Ammon's horn (tissue), 1 donor: ENCODE measurements at regions not wholly inside any gene's neighbourhood (a gene's known extent, or its start where the extent isn't known, plus 50 kb on each side); places are given as distances from the start of the nearest gene placed in this dataset.

Source experiments
- DNase-seq: peaks from one replicate; pipeline ENCODE4 v3.0.0-alpha.2; 2016; ENCODE audit warnings: low spot score

DNA sequence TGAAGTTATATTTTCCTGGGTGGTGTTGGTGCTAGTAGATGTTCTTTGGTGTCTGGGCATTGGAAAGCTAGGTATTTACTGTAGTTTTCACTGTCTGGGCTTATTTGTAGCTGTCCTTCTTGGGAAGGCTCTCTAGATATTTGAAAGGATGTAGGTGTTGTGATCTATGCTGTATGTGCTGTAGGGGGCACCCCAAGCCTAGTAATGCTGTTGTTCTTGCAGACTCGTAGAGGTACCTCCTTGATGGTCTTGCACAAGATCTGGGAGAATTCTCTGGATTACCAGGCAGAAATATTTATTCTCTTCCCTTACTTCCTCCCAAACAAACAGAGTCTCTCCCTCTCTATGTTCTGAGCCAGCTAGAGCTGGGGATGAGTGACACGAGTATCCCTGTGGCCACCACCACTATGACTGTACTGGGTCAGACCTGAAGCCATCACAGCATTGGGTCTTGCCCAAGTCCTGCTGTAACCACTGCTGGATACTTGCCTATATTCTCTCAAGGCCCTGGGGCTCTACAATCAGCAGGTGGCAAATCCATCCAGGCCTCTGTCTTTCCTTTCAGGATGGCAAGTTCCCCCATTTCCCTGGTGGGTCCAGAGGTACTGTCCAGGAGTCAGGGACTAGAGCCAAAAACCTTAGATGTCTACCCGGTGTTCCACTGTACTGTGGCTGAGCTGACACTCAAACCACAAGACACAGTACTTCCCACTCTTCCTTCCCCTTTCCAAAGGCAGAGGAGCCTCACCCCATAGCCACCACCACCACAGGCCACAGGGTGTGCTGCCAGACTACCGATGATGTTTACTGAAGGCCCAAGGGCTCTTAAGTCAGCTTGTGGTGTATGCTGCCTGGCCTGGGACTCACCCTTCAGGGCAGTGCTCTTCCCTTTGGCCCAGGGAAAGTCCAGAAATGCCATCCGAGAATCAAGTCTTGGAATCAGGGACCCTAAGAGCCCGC is 195.2 kb upstream of the DPPA4 start:
- DNase-seq = peak; percentile 56

DNA sequence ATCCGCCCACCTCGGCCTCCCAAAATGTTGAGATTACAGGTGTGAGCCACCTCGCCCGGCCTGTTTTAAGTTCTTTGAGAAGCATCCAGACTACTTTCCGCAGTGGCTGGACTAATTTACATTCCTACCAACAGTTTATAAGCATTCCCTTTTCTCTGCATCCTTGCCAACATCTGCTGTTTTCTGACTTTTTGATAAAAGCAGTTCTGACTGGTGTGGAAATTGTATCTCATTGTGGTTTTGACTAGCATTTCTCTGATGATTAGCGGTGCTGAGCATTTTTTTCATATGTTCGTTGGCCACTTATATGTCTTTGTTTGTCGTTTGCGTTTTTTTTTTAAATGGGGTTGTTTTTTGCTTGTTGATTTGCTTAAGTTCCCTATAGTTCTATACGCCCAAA is 208.4 kb upstream of the DPPA4 start:
- DNase-seq = no peak

DNA sequence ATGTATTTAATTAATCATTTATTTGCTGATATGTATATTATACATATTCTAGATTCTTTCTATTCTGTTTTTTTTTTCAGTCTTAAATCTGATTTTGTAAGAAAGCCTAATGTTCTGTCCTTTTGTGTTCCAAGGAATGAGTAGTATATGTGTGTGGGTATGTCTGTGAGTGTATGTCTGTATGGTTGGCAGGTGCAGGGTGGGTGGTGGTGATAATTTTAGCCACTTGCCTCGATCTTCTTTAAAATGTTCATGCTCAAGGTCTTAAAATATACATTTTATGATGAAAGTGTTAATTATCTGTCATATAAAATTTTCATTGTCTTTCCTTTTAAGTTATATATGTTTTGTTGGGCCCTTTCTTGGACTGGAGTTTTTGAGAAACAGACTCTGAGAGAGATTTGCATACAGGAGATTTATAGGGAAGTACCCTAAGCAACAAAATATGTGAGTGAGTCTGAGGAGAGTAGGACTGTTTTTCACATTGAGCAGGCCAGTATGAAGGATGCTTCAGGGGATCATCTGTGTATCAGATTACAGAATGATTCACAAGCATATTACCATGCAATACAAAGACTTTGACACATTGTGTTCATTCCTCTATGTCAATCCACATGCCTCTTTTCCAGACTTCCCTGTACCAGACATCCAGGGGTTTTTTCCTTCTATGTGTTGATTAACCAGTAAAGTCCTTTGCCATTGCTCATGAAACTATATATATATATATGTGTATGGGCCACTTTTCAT is 211.0 kb upstream of the DPPA4 start:
- DNase-seq = no peak

DNA sequence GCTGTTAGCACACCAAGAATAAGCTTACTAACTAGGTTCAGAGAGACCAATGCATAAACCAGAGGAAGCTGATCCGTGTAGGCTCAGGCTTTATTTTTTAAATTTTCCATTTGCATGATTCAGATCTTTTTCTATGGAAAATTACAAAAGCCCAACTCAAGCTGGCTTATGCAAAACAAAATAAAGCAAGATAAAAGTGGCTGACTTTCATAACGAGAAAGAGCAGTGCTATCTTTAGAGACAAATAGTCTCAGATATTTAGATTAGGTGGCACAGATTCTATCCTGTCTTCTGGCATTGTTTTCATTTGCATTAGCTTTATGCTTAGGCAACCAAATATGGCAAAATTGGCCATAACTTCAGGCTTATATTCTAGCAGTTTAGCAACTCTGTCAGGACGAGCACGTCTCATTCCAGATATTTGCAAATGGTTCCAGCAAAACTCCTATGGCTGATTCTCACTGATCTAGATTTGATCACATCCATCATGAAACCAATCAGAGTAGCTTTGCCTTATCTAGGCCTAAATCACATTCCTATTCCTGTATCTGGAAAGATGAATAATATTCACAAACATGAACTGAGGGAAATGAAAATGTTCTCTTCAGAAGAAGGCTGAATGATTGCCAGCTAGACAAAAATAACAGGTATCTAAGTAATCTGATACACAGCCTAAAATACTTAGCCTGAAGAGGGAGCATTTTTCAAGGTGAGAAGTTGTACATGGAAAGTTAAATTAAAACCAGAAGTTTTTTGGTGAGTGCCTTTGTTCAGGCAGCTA is 216.4 kb upstream of the DPPA4 start:
- no peak for DNase-seq

DNA sequence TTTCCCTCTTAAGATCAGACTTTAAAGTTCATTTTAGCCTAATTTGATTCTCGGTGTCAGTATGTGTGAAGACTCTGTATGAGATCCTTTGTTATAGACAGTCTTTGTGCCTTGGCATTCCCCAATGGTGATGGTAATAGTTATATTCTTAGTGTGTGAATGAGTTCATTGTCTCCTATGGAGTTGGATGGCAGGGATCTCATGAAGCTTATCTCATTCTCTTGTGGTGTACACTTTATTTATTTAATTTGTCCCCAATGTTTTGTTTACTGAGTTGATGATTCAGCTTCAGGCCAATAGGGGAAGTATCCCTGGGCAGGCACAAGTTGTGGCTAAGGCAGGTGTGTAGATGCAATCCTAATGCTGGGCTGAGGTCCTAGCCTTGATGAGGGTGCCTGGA is 222.0 kb upstream of the DPPA4 start:
- DNase-seq = peak; percentile 47

DNA sequence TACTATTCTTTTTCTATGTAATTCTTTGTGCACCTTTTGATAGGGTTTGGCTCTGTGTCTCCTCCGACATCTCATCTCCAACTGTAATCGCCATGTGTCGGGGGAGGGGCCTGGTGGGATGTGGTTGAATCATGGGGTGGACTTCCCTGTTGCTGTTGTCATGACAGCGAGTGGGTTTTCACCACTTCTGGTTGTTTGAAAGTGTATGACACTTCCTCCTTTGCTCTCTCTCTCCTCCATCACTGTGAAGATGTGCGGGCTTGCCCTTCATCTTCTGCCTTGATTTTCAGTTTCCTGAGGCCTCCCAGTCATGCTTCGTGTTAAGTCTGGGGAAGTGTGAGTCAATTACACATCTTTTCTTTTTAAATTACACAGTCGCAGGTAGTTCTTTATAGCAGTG is 225.8 kb upstream of the DPPA4 start:
- DNase-seq = no peak

DNA sequence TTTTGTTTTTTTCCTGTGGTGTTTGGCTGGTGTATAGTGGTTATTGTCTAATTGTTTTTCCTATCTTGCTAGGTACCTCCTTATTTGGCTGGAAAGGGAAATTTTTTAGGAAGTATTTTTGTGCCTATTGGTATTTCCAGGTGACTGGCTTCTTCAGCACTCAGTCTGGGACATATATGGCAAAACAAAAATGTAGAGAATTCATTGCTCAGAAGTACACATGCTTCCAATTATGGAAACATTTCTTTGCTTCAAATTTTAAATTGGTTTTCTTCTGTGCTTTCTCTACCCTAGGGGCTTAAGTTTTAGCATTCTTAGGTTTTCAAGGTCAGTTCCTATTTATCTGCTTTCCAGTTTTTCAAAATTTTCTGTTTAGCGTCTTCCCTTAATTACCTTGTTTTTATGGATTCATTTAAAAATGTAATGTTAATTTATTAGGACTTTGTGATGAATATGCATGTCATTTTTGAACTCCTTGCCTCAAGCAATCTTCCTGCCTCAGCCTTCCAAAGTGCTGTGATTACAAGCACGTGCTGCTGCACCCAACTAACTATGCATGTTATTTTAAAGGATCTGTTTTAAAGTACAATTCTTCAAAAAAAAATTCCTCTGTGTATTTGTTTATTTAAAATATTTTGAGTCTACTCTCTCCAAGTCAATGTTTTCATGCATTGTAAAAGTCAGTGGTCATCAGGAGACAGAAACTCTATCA is 231.9 kb upstream of the DPPA4 start:
- DNase-seq = no peak

DNA sequence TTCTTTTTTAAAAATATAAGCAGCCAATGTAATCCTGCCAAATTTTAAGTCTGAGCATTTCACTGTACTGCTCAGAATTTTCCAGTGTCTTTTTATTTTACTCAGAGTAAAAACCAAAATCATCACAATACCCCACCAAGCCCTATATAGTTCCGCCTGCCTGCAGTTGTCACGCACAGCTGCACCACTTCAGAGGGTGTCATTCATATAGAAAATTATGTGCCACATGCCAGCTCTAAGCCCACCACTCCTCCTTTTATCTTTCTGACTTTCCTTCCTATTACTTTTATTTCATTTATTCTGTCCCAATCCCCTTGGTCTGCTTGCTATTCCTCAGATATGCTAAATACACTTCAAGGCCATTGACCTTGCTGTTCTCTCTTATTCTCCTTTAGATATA is 233.1 kb upstream of the DPPA4 start:
- DNase-seq = no peak

DNA sequence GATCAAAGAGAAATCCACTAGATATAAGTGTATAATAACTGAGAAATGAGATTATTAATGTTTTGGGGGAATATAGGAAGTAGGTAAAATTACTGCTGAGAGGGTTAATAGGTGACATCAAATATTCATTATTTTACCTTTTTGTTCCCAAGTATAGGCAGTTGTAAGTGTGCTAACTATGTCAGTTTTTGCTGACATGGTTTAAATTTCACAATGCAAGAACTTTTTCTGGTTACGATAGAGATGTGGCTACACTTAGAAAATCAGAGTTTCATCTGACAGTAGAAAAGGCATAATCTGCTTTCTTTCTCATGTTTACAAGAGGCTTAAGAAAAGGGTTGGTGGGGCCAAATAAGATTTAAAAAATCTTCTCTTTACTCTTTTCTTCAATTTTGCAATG is 235.0 kb upstream of the DPPA4 start:
- no peak for DNase-seq

DNA sequence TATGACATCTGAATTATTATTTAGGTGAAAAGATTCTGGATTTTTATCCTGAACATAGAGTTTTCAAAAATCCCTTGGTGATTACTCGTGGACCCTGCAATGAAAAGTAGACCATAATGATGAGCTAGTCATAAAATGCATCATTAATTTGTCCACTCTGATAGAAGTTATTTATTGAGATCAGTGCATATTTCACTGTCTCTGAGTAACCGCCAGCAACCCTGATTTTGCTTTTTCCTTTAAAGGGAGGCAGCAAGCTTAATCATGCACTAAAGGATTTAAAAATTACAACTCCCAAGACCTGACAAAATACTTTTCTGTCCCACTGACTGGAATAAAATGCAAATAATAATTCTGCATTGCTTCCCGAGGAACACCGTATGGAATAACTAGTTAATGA is 259.6 kb upstream of the DPPA4 start:
- no peak for DNase-seq

DNA sequence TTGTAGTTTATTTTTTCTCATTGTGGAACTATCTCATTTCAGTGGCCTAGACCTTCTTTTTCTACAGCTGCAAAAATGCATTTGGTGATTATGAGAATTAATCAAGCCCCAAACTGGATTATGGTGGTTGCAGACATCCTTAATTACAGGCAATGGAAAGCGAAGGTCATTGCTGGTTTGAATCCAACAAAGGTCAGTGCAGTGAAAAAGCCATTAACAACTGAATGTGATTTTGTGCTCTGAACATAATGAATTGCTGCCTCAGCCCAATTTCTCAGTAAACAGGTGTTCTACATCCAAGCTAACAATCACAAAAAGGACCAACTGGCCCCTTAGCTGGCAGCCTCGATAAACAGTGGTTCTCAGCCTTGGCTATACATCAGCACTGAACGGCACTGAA is 260.1 kb upstream of the DPPA4 start:
- no peak for DNase-seq

DNA sequence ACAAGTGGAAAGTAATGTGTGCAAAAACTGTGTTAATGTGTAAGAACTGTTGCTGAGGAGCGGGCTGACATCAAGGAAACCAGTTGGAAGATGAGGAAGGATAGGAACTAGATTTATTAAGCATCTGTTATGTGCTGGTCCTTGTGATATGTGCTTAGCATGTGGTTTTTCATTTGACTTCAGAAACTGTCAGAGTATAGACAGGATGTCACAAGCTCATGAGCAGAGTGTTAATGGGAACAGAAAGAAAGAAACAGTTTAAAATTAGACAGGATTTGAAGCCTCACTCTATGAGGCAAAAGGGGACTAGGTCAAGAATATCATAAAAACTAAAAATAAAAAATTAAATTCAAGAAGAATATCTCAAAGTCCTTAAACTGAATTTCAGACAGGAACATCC is 270.6 kb upstream of the DPPA4 start:
- DNase-seq = no peak

DNA sequence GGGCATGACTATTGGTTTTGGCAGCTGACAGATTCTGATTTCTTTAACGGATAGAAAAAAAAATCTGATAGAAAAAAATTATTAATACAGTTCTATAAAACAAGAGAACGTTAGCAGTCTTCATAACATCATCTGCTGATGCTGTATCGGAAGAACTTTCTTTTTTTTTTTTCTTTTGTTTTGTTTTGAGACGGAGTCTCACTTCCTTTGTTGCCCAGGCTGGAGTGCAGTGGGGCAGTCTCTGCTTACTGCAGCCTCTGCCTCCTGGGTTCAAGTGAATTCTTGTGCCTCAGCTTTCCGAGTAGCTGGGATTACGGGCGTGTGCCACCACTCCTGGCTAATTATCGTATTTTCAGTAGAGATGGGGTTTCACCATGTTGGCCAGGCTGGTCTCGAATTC is 271.2 kb upstream of the DPPA4 start:
- DNase-seq = no peak

DNA sequence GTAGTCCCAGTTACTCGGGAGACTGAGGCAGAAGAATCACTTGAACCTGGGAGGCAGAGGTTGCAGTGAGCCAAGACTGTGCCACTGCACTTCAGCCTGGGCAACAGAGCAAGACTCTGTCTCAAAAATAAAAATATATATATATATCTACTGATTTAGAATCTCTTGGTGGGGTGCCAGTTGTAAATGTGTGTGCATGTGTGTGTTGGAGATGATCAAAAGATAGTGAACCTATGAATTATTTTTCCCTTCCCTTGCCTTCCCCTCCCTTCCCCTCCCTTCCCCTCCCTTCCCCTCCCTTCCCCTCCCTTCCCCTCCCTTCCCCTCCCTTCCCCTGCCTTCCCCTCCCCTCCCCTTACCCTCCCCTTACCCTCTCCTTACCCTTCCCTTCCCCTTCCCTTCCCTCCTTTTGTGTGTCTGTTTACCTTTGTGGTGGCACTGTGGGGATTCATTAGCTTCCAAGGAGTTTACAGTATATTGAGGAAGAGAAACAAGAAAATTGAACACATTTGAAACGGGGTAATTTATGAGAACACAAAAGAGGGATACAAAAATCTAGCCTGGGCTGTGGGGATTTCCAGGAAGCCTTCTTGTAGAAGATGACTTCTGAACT is 281.5 kb upstream of the DPPA4 start:
- DNase-seq = no peak

DNA sequence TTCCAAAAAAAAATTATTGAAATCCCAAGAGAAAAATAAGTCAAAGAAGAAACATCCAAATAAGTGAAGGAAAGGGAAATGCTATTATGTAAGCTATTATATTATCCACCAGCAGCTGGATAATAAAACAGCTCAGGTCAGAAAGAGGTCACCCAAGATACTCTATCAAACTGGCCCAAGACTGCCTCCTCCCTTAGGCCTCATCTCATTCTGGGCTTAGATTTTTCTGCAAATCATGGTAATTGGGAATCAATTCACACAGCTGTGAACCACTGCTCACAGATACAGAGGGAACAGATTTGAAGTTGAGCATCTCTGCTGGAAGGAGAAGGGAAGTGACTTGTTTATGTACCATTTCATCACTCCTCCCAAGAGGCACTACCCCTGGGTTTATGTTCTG is 294.6 kb upstream of the DPPA4 start:
- no peak for DNase-seq

DNA sequence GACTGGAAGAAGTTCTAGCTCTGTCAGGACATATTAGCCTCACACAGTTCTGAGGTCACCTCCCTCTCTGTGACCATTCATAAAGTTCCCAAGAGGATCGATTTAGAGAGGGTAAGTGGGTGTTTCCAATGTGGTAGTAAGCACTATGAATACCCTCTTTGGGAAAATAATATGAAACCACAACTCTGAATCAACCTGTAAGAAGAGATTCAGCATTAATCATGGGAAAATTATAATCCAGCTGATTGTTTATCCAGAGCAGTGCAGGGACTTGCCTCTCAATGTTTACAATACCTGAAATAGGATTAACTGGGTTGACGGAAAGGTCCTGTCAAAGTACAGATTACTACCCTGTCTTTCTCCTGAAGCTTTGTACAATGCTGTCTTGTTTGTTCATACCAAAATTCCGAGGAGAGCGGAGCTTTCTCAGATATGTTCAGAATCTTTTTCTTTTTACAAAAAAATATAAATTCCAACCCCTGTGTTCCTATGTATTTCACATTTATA is 302.9 kb upstream of the DPPA4 start:
- no peak for DNase-seq

DNA sequence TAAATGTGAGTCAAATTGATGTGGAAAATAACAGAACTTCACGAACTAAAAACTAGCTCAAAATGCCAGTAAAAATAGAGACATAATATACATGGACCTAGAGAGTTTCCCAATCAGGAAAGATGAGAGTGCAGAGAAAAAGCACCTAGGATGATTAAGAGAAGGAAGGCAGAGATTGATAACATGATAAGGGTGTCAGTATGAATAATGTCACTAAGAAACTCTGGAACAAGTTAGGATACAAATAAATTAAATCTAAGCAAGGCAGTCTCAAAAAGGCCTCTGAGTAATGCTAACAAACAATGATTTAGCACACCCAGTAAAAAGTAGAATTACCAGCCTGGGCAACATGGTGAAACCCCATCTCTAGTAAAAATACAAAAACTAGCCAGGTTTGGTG is 304.7 kb upstream of the DPPA4 start:
- no peak for DNase-seq

DNA sequence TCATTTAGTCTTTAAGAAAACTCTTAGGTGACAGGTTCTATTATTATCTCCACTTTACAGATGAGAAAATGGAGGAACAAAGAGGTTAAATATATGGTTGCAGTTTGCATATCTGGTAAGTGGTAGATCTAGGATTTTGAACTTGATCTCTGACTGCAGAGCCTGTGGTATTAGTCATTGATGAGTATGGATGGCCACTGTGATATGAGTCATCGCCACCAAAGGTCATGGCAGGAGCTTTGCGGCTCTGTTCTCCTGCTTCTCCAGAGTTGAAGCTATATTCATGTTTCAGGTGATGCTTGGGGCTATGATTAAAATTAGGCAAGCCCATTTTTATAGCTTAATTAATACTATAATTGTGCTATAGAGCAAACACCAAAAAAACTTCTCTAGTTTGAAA is 306.2 kb upstream of the DPPA4 start:
- no peak for DNase-seq

DNA sequence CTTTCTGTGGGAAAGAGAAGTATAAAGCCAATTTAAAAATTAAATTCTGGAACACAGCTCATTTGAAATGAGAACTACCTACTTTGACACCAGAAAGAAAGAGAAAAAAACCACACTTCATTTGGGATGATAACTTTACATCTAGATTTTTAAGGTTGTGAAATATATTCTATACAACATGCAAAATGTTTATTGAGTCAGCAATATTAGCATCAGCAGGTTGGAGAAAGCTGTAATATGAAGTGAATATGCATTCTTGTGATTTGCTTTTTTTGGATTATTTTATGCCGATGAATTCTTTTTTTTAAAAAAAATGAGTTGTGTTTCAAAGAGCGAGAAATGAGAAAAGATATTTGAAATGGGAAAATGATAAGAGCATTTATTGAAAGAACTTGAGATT is 307.0 kb upstream of the DPPA4 start:
- no peak for DNase-seq

DNA sequence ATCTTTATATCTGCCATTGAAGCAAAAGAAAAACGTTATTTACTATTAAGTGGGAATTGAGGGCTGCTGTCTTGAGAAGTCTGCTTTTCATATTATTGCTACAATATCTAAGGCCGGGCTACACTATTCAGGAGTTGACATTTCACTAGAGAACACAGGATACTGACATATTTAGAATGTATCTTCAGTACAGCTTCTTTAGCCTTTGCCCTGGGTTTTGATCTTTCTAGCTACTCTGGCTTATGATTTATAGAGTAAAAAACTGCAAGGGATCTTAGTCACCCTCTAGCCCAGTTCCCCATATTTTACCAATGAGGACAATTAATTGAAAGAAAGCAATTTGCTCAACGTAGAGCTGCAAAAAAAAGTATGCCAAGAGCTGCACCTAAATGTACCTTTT is 307.4 kb upstream of the DPPA4 start:
- DNase-seq = no peak

DNA sequence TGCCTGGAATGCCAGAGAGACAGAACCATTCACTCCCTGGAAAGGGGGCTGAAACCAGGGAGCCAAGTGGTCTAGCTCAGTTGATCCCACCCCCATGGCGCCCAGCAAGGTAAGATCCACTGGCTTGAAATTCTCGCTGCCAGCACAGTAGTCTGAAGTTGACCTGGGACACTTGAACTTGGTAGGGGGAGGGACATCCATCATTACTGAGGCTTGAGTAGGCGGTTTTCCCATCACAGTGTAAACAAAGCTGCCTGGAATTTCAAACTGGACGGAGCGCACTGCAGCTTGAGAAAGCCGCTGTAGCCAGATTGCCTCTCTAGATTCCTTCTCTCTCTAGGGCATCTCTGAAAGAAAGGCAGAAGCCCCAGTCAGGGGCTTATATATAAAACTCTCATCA is 310.7 kb upstream of the DPPA4 start:
- no peak for DNase-seq
